ENCODE measurements at regions not wholly inside any gene's neighbourhood (a gene's known extent, or its start where the extent isn't known, plus 50 kb on each side); places are given as distances from the start of the nearest gene placed in this dataset.

DNA sequence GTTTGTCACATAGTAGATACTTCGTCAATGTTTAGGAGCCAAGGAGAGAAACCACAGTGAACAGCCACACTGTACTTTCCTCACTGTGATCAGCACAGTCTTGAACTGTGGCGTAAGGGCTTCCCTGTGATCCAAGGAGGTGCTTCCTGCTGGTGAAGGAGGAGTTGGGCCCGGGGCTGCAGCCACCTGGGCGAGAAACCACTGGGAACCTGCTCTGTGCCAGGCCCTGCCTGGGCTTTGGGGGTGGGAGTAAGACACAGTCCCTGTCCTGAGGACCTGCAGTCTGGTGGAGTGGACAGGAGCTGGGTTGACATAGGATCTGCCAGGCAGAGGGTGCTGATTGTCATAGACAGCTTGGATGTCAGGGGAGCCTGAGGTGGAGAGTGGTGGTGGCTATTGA, 60.5 kb upstream of the MRPS22 start:
- Histone ChIP-seq H3K9ac (ENCODE audit: control insufficient read depth, insufficient read depth, low read length) (no peak overlapping the region), H3K4me2 (ENCODE audit: control insufficient read depth, insufficient read depth) (no peak overlapping the region), H3K4me3 (no peak overlapping the region), H4K20me1 (ENCODE audit: control insufficient read depth, insufficient read depth) (no peaks in the 10 kb centered on the region), H3K9me3 (replicated peaks; ENCODE audit: control insufficient read depth, insufficient read depth, low read length) (no peaks in the 10 kb centered on the region), H3K79me2 (ENCODE audit: control insufficient read depth, insufficient read depth, low read length) (no peaks in the 10 kb centered on the region), H3K27me3 (replicated peaks in 1 of 2; ENCODE audit: control insufficient read depth in 2 of 2, insufficient read depth in 2 of 2, low read length in 1 of 2) (peaks cover 0 to 4% of the 10 kb centered on the region in 2 experiments; a peak in 2 of 4 replicates), H2AFZ (ENCODE audit: control insufficient read depth, low read depth, low read length) (no peak overlapping the region), H3K4me1 (ENCODE audit: control insufficient read depth, insufficient read depth, low read length) (no peaks in the 10 kb centered on the region), H3K27ac (ENCODE audit: control insufficient read depth, insufficient read depth) (no peak overlapping the region), H3K36me3 (ENCODE audit: control insufficient read depth in 2 of 2, insufficient read depth in 2 of 2, low read length in 1 of 2) (no peaks in the 10 kb centered on the region)
- BruUV-seq (replicated peaks), result no TSS peak
- FAIRE-seq (no peak), ATAC-seq (no peak), DNase-seq (ENCODE audit: low read depth, low spot score) (no peak)
- ChIA-PET SMC1A (ENCODE audit: uncharacterized antibody, unreplicated experiment) (no interaction called here), CTCF (no interaction called here), RAD21 (ENCODE audit: unreplicated experiment) (no interaction called here), POLR2A (no interaction called here)
- intact Hi-C loops (cut with micrococcal nuclease; ENCODE audit: unreplicated experiment), result no loop called here
- in situ Hi-C loops (cut with MboI), result no loop called here
- TF ChIP-seq NR2F1 (conservative IDR thresholded peaks at IDR 0.05) (no peak), CBX3 (IDR thresholded peaks at IDR 0.05; ENCODE audit: borderline replicate concordance, low read depth) (no peak), GABPA (IDR thresholded peaks at IDR 0.05; ENCODE audit: low read depth) (no peak), SUPT20H (IDR thresholded peaks at IDR 0.05; ENCODE audit: borderline replicate concordance, control insufficient read depth, low read depth, low read length) (no peak), EGR1 (IDR thresholded peaks at IDR 0.05; ENCODE audit: borderline replicate concordance in 1 of 2, low read depth in 2 of 2, low read length in 2 of 2) (no peak), BCL11A (IDR thresholded peaks at IDR 0.05; ENCODE audit: low read depth, low read length) (no peak), CBX5 (IDR thresholded peaks at IDR 0.05; ENCODE audit: low read depth) (no peak), TAF1 (IDR thresholded peaks at IDR 0.05; ENCODE audit: borderline replicate concordance, low read depth, low read length) (no peak), SP1 (IDR thresholded peaks at IDR 0.05; ENCODE audit: low read depth, low read length) (no peak), SMARCA5 (IDR thresholded peaks at IDR 0.05) (no peak), TCF7 (IDR thresholded peaks at IDR 0.05; ENCODE audit: borderline replicate concordance) (no peak), ZSCAN29 (IDR thresholded peaks at IDR 0.05) (no peak), MYC (IDR thresholded peaks at IDR 0.05; ENCODE audit: insufficient read depth, insufficient read length, insufficient replicate concordance, low read length, severe bottlenecking) (no peak)
- TF ChIP-seq, protein P1, sequence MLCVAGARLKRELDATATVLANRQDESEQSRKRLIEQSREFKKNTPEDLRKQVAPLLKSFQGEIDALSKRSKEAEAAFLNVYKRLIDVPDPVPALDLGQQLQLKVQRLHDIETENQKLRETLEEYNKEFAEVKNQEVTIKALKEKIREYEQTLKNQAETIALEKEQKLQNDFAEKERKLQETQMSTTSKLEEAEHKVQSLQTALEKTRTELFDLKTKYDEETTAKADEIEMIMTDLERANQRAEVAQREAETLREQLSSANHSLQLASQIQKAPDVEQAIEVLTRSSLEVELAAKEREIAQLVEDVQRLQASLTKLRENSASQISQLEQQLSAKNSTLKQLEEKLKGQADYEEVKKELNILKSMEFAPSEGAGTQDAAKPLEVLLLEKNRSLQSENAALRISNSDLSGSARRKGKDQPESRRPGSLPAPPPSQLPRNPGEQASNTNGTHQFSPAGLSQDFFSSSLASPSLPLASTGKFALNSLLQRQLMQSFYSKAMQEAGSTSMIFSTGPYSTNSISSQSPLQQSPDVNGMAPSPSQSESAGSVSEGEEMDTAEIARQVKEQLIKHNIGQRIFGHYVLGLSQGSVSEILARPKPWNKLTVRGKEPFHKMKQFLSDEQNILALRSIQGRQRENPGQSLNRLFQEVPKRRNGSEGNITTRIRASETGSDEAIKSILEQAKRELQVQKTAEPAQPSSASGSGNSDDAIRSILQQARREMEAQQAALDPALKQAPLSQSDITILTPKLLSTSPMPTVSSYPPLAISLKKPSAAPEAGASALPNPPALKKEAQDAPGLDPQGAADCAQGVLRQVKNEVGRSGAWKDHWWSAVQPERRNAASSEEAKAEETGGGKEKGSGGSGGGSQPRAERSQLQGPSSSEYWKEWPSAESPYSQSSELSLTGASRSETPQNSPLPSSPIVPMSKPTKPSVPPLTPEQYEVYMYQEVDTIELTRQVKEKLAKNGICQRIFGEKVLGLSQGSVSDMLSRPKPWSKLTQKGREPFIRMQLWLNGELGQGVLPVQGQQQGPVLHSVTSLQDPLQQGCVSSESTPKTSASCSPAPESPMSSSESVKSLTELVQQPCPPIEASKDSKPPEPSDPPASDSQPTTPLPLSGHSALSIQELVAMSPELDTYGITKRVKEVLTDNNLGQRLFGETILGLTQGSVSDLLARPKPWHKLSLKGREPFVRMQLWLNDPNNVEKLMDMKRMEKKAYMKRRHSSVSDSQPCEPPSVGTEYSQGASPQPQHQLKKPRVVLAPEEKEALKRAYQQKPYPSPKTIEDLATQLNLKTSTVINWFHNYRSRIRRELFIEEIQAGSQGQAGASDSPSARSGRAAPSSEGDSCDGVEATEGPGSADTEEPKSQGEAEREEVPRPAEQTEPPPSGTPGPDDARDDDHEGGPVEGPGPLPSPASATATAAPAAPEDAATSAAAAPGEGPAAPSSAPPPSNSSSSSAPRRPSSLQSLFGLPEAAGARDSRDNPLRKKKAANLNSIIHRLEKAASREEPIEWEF (IDR thresholded peaks at IDR 0.05; ENCODE audit: insufficient replicate concordance, low read depth, low read length), result no peak
- TF ChIP-seq, protein P2, sequence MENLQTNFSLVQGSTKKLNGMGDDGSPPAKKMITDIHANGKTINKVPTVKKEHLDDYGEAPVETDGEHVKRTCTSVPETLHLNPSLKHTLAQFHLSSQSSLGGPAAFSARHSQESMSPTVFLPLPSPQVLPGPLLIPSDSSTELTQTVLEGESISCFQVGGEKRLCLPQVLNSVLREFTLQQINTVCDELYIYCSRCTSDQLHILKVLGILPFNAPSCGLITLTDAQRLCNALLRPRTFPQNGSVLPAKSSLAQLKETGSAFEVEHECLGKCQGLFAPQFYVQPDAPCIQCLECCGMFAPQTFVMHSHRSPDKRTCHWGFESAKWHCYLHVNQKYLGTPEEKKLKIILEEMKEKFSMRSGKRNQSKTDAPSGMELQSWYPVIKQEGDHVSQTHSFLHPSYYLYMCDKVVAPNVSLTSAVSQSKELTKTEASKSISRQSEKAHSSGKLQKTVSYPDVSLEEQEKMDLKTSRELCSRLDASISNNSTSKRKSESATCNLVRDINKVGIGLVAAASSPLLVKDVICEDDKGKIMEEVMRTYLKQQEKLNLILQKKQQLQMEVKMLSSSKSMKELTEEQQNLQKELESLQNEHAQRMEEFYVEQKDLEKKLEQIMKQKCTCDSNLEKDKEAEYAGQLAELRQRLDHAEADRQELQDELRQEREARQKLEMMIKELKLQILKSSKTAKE (IDR thresholded peaks at IDR 0.05; ENCODE audit: low read depth, poor library complexity, severe bottlenecking), result no peak
- TF ChIP-seq, protein P3, sequence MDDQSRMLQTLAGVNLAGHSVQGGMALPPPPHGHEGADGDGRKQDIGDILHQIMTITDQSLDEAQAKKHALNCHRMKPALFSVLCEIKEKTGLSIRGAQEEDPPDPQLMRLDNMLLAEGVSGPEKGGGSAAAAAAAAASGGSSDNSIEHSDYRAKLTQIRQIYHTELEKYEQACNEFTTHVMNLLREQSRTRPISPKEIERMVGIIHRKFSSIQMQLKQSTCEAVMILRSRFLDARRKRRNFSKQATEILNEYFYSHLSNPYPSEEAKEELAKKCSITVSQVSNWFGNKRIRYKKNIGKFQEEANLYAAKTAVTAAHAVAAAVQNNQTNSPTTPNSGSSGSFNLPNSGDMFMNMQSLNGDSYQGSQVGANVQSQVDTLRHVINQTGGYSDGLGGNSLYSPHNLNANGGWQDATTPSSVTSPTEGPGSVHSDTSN (IDR thresholded peaks at IDR 0.05; ENCODE audit: insufficient replicate concordance, low read depth, low read length), result no peak
- 4% methylated on average over 4 of the region's 4 CpGs for WGBS (ENCODE audit: insufficient coverage, insufficient replicate concordance, low lambda C conversion rate, missing lambda C conversion rate)

All from GM12878 (cell line).